Bronchial epithelial cell (primary cell): ENCODE measurements at regions not wholly inside any gene's neighbourhood (a gene's known extent, or its start where the extent isn't known, plus 50 kb on each side); places are given as distances from the start of the nearest gene placed in this dataset.

Source experiments
- DNase-seq: peaks from one replicate; pipeline ENCODE4 v3.0.0-alpha.2; 2010; ENCODE audit warnings: low read depth
- FAIRE-seq: peaks from 2 replicates; lab custom pipeline; 2011; peaks lifted over from hg19 to GRCh38; lab: Jason Lieb, UNC
- H3K27me3 ChIP-seq: 2 replicates; pipeline ENCODE4 v1.5.1; 2011; ENCODE audit warnings: low read length; ENCODE audit not compliant: control insufficient read depth, insufficient read depth
- H3K36me3 ChIP-seq: 2 replicates; pipeline ENCODE4 v1.5.1; 2011; ENCODE audit warnings: low read length; ENCODE audit not compliant: control insufficient read depth, insufficient read depth
- H3K4me3 ChIP-seq: 2 replicates; pipeline ENCODE4 v1.5.1; 2011; ENCODE audit warnings: mild to moderate bottlenecking, low read depth, low read length, control low read depth
- CTCF ChIP-seq: IDR thresholded peaks from 2 replicates; pipeline ENCODE4 v1.5.1; 2011; ENCODE audit warnings: mild to moderate bottlenecking, moderate library complexity, low read length, control low read depth, inconsistent platforms; ENCODE audit not compliant: insufficient read depth, severe bottlenecking

DNA sequence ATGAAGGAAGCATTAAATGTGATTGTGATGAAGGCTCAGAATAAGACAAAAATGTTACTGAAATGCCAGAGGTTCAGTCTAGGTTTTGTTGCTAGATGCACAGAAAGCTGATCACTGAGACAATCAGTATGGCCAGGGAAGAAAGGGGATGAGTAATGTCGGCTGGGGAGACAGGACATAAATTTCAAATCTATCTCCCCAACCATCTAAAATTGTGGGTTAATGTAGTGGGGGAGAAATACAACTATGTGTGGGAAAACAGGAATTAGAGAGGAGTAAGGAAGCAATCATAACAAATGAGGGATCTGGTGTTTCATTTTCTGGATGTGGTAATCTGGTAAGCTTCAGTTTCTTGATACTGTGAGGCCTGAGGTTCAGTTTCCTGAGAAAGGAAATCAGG, 1111.0 kb downstream of the XPNPEP1 start:
- FAIRE-seq = no peak

DNA sequence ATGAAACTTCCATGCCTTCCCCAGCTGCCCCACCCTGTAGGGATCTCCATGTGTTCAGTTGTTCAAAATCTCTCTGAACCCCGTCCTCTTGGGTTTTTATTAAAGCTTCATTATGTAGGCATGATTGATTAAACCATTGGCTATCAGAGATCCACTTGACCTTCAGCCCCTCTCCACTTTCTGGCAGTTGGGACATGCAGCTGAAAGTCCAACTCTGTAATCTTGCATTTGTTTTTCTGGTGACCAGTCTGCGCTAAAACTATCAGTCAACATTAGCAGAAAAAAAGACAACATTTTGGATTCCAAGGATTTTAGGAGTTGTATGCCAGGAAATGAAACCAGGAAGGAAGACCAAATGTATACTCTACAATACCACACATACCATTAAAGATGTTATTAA, 1115.1 kb downstream of the XPNPEP1 start:
- FAIRE-seq (no peak), DNase-seq (no peak)
- Histone ChIP-seq H3K27me3 (no peaks in the 10 kb centered on the region), H3K4me3 (no peak overlapping the region), H3K36me3 (no peaks in the 10 kb centered on the region)
- TF ChIP-seq CTCF = no peak

More for the DNA sequence above, 1111.0 kb downstream of the XPNPEP1 start:
- no peaks in the 10 kb centered on the region for H3K36me3 ChIP-seq
- no peak overlapping the region for H3K4me3 ChIP-seq
- H3K27me3 ChIP-seq = no peaks in the 10 kb centered on the region
- no peak for TF ChIP-seq CTCF
- no peak for DNase-seq

DNA sequence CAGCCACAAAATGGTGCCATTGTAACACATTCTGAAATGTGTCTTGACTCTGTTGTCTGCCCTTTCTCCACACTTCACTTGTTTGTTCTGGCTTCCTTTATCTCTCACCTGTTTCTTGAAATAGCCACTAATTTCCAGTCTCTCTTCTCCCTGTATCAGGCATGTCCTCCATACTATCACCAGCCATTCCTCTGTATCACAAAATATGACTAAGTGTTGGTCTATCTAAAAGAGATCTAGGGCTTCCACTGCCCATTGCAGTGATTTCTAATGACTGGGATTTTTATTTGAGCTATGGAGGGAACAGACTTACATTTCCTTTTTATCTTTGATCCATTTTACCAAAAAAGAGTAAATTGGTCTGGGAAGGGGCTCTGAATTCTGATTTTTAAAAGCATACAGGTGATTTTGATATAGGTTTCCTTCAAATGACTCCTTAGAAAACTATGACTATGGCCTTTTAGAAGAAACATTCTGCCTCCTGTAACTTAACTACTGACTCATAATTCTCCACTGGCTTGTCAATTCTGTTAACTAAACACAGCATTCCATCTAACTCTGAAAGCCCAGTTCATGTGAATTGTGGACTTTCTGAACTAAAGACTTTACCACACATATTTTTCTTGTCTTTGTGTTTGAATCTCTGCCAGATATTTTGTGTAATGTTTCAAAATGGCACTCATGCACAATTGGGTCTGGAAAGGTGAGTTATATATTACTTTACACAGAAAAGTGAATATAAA, 1121.4 kb downstream of the XPNPEP1 start:
- DNase-seq = peak; percentile 56
- no peak overlapping the region for H3K4me3 ChIP-seq
- no peak for TF ChIP-seq CTCF
- FAIRE-seq = no peak
- no peaks in the 10 kb centered on the region for H3K27me3 ChIP-seq
- no peaks in the 10 kb centered on the region for H3K36me3 ChIP-seq

DNA sequence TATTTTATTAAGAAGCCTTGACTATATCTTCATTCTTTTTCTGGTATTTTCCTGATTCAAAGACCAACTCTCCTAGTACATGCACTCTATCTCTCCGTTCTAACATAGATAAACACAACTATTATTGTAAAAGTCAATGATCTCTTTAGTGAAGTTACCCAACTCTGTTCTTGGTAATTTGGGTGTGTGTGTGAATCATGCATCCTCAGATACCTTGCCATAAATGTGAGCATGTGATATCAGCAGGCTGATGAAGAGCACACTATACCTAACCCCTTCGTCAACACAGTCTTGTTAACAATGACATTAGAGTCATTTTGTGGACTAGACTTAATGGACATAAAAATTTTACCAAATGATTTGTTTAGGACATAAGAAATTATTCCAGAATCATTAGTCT, 1122.1 kb downstream of the XPNPEP1 start:
- no peaks in the 10 kb centered on the region for H3K27me3 ChIP-seq
- no peaks in the 10 kb centered on the region for H3K36me3 ChIP-seq
- no peak overlapping the region for H3K4me3 ChIP-seq
- TF ChIP-seq CTCF = no peak
- peak; percentile 67 for DNase-seq
- FAIRE-seq = no peak

- no peak for TF ChIP-seq CTCF
- Histone ChIP-seq H3K4me3 (no peak overlapping the region), H3K27me3 (no peaks in the 10 kb centered on the region), H3K36me3 (no peaks in the 10 kb centered on the region)
- FAIRE-seq = no peak
- peak; percentile 65 for DNase-seq
These were observed 1125.7 kb downstream of the XPNPEP1 start for GRCh38 chr10:108797573-108797972.
